ENCODE measurements at regions not wholly inside any gene's neighbourhood (a gene's known extent, or its start where the extent isn't known, plus 50 kb on each side); places are given as distances from the start of the nearest gene placed in this dataset.

- H3K4me2 ChIP-seq (ENCODE audit: unreplicated experiment) = no peak overlapping the region
- no peaks in the 10 kb centered on the region for H4K20me1 ChIP-seq (ENCODE audit: insufficient read depth)
- H3K79me2 ChIP-seq (ENCODE audit: insufficient read depth) = no peaks in the 10 kb centered on the region
- no peaks in the 10 kb centered on the region for H3F3A ChIP-seq (ENCODE audit: insufficient read depth)
- 41 to 49% methylated on average over 6 of the region's 6 CpGs for WGBS, 2 experiments (ENCODE audit: low coverage in 1 of 2, low lambda C conversion rate in 2 of 2, missing lambda C conversion rate in 2 of 2)
- no peak overlapping the region for H2AFZ ChIP-seq
- no peaks in the 10 kb centered on the region for H3K9me2 ChIP-seq (ENCODE audit: insufficient read depth)
- no peaks in the 10 kb centered on the region for H3K4me1 ChIP-seq (ENCODE audit: insufficient read depth)
- TF ChIP-seq EZH2phosphoT487 (IDR thresholded peaks at IDR 0.05; ENCODE audit: insufficient read depth, low read depth) (no peak), EZH2 (IDR thresholded peaks at IDR 0.05; ENCODE audit: insufficient read depth, poor library complexity, severe bottlenecking) (no peak)
- no peaks in the 10 kb centered on the region for H3K36me3 ChIP-seq (ENCODE audit: low read depth)
- in situ Hi-C loops (cut with MboI) = no loop called here
- no peak overlapping the region for H3K27ac ChIP-seq
- no peak overlapping the region for H3K4me3 ChIP-seq
- no peaks in the 10 kb centered on the region for H3K9me3 ChIP-seq (ENCODE audit: low read depth)
- H3K27me3 ChIP-seq (replicated peaks; ENCODE audit: insufficient read depth) = no peaks in the 10 kb centered on the region
- DNase-seq = no peak
- no peak overlapping the region for H3K9ac ChIP-seq
These were observed 585.6 kb downstream of the DHX35 start for GRCh38 chr20:39547546-39548408.

- Histone ChIP-seq H3K36me3 (ENCODE audit: low read depth) (no peaks in the 10 kb centered on the region), H3K9me2 (ENCODE audit: insufficient read depth) (no peaks in the 10 kb centered on the region), H3K4me2 (ENCODE audit: unreplicated experiment) (no peak overlapping the region), H3K4me3 (no peak overlapping the region), H3F3A (ENCODE audit: insufficient read depth) (no peaks in the 10 kb centered on the region), H2AFZ (no peak overlapping the region), H3K4me1 (ENCODE audit: insufficient read depth) (no peaks in the 10 kb centered on the region), H3K9me3 (ENCODE audit: low read depth) (no peaks in the 10 kb centered on the region), H3K9ac (no peak overlapping the region), H3K27me3 (replicated peaks; ENCODE audit: insufficient read depth) (no peaks in the 10 kb centered on the region), H4K20me1 (ENCODE audit: insufficient read depth) (no peaks in the 10 kb centered on the region), H3K79me2 (ENCODE audit: insufficient read depth) (no peaks in the 10 kb centered on the region), H3K27ac (no peak overlapping the region)
- no peak for DNase-seq
- WGBS, 2 experiments (ENCODE audit: low coverage in 1 of 2, low lambda C conversion rate in 2 of 2, missing lambda C conversion rate in 2 of 2) = 62 to 92% methylated on average over 2 of the region's 2 CpGs
- TF ChIP-seq EZH2phosphoT487 (IDR thresholded peaks at IDR 0.05; ENCODE audit: insufficient read depth, low read depth) = no peak
- TF ChIP-seq EZH2 (IDR thresholded peaks at IDR 0.05; ENCODE audit: insufficient read depth, poor library complexity, severe bottlenecking) = no peak
- in situ Hi-C loops (cut with MboI) = no loop called here
These were observed 579.1 kb downstream of the DHX35 start for GRCh38 chr20:39541136-39541803.

GRCh38 chr20:39538317-39538716 is 576.2 kb downstream of the DHX35 start:
- Histone ChIP-seq H3K27me3 (replicated peaks; ENCODE audit: insufficient read depth) (no peaks in the 10 kb centered on the region), H3K79me2 (ENCODE audit: insufficient read depth) (no peaks in the 10 kb centered on the region), H3K4me2 (ENCODE audit: unreplicated experiment) (no peak overlapping the region), H3K9ac (no peak overlapping the region), H2AFZ (no peak overlapping the region), H3F3A (ENCODE audit: insufficient read depth) (no peaks in the 10 kb centered on the region), H3K27ac (no peak overlapping the region), H3K4me3 (no peak overlapping the region), H3K4me1 (ENCODE audit: insufficient read depth) (no peaks in the 10 kb centered on the region), H4K20me1 (ENCODE audit: insufficient read depth) (no peaks in the 10 kb centered on the region), H3K9me3 (ENCODE audit: low read depth) (no peaks in the 10 kb centered on the region), H3K9me2 (ENCODE audit: insufficient read depth) (no peaks in the 10 kb centered on the region), H3K36me3 (ENCODE audit: low read depth) (no peaks in the 10 kb centered on the region)
- no peak for TF ChIP-seq EZH2 (IDR thresholded peaks at IDR 0.05; ENCODE audit: insufficient read depth, poor library complexity, severe bottlenecking)
- TF ChIP-seq EZH2phosphoT487 (IDR thresholded peaks at IDR 0.05; ENCODE audit: insufficient read depth, low read depth) = no peak
- DNase-seq = no peak
- in situ Hi-C loops (cut with MboI) = no loop called here

- H4K20me1 ChIP-seq (ENCODE audit: insufficient read depth) = no peaks in the 10 kb centered on the region
- H3K9ac ChIP-seq = no peak overlapping the region
- H2AFZ ChIP-seq = no peak overlapping the region
- H3K4me1 ChIP-seq (ENCODE audit: insufficient read depth) = no peaks in the 10 kb centered on the region
- 32 to 46% methylated on average over 1 of the region's 1 CpG for WGBS, 2 experiments (ENCODE audit: low coverage in 1 of 2, low lambda C conversion rate in 2 of 2, missing lambda C conversion rate in 2 of 2)
- no peak overlapping the region for H3K4me3 ChIP-seq
- H3K27me3 ChIP-seq (replicated peaks; ENCODE audit: insufficient read depth) = no peaks in the 10 kb centered on the region
- no peaks in the 10 kb centered on the region for H3K9me2 ChIP-seq (ENCODE audit: insufficient read depth)
- H3K4me2 ChIP-seq (ENCODE audit: unreplicated experiment) = no peak overlapping the region
- H3K79me2 ChIP-seq (ENCODE audit: insufficient read depth) = no peaks in the 10 kb centered on the region
- DNase-seq = no peak
- TF ChIP-seq EZH2phosphoT487 (IDR thresholded peaks at IDR 0.05; ENCODE audit: insufficient read depth, low read depth) (no peak), EZH2 (IDR thresholded peaks at IDR 0.05; ENCODE audit: insufficient read depth, poor library complexity, severe bottlenecking) (no peak)
- no peak overlapping the region for H3K27ac ChIP-seq
- in situ Hi-C loops (cut with MboI) = no loop called here
- no peaks in the 10 kb centered on the region for H3K9me3 ChIP-seq (ENCODE audit: low read depth)
- H3F3A ChIP-seq (ENCODE audit: insufficient read depth) = no peaks in the 10 kb centered on the region
- H3K36me3 ChIP-seq (ENCODE audit: low read depth) = no peaks in the 10 kb centered on the region
These were observed 573.2 kb downstream of the DHX35 start for GRCh38 chr20:39535301-39535700.
